ENCODE measurements at regions not wholly inside any gene's neighbourhood (a gene's known extent, or its start where the extent isn't known, plus 50 kb on each side); places are given as distances from the start of the nearest gene placed in this dataset.

DNA sequence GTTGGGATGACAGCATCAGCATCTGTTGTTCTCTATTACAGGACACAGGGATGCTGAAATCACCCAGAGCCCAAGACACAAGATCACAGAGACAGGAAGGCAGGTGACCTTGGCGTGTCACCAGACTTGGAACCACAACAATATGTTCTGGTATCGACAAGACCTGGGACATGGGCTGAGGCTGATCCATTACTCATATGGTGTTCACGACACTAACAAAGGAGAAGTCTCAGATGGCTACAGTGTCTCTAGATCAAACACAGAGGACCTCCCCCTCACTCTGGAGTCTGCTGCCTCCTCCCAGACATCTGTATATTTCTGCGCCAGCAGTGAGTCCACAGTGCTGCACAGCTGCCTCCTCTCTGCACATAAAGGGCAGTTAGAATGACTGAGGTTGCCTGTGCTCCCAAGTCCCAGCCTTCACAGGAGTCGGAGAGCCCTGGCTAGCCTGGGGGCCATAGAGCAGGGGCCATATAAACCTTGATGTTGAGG lies 142.2 kb upstream of the PRSS58 start:
- TF ChIP-seq, protein P1, sequence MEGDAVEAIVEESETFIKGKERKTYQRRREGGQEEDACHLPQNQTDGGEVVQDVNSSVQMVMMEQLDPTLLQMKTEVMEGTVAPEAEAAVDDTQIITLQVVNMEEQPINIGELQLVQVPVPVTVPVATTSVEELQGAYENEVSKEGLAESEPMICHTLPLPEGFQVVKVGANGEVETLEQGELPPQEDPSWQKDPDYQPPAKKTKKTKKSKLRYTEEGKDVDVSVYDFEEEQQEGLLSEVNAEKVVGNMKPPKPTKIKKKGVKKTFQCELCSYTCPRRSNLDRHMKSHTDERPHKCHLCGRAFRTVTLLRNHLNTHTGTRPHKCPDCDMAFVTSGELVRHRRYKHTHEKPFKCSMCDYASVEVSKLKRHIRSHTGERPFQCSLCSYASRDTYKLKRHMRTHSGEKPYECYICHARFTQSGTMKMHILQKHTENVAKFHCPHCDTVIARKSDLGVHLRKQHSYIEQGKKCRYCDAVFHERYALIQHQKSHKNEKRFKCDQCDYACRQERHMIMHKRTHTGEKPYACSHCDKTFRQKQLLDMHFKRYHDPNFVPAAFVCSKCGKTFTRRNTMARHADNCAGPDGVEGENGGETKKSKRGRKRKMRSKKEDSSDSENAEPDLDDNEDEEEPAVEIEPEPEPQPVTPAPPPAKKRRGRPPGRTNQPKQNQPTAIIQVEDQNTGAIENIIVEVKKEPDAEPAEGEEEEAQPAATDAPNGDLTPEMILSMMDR (IDR thresholded peaks at IDR 0.05), result no peak
- no peak for TF ChIP-seq ZFX (IDR thresholded peaks at IDR 0.05; ENCODE audit: borderline replicate concordance)

All from 22Rv1 (cell line).